ENCODE measurements at regions not wholly inside any gene's neighbourhood (a gene's known extent, or its start where the extent isn't known, plus 50 kb on each side); places are given as distances from the start of the nearest gene placed in this dataset.

DNA sequence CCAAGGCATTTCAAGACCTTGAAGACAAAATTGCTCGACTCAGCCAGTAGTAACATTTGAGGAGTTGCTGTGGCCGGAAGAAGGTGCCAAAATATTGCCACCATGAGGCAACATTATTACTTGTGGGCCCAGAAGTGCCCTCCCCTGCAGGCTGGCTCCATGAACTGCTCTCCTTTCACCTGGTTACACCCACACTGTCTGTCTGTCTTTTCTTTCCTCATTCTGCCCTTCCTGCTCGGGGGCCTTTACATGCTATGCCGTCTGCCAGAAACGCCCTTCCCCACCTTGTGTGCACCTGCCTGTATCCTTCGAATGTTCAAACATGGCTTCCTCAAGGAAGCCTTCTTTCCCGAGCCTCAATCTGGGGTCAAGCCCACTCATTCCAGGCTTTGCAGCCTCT lies 224.2 kb upstream of the DIO3 start:
- no peak for DNase-seq (ENCODE audit: low read depth, low spot score)
- H3K27ac ChIP-seq (ENCODE audit: low read length), result no peak overlapping the region
- H3K4me3 ChIP-seq (ENCODE audit: low read length), result no peak overlapping the region
- WGBS (ENCODE audit: insufficient coverage, insufficient read length), result no CpG with 5 or more reads among the region's 7 CpGs
- no peaks in the 10 kb centered on the region for H3K4me1 ChIP-seq (ENCODE audit: control insufficient read depth, insufficient read depth, low read length)
- H3K27me3 ChIP-seq (ENCODE audit: control insufficient read depth, insufficient read depth, low read length), result no peaks in the 10 kb centered on the region
- no peaks in the 10 kb centered on the region for H3K36me3 ChIP-seq (ENCODE audit: control insufficient read depth, insufficient read depth, low read length)
- no peaks in the 10 kb centered on the region for H3K9me3 ChIP-seq (ENCODE audit: control insufficient read depth, insufficient read depth, low read length)

DNA sequence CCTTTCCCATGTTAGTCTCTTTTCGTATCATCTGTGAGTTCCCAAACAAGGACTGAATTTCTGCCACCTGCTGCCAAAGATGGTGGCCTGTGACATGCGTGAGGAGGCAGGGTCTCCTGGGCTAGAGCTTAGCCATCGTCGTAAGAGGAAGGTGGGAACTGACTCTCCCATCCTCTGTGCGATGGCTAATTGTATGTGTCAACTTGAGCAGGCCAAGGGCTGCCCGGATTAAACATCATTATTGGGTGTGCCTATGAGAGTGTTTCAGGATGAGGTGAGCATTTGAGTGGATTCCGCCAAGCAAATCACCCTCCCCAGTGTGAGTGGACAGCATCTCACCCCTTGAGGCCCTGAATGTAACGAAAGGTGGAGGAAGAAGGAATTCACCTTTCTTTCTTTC lies 220.7 kb upstream of the DIO3 start:
- H3K27me3 ChIP-seq (ENCODE audit: control insufficient read depth, insufficient read depth, low read length), result no peaks in the 10 kb centered on the region
- no CpG with 5 or more reads among the region's 8 CpGs for WGBS (ENCODE audit: insufficient coverage, insufficient read length)

GRCh38 chr14:101347893-101348777 lies 213.2 kb upstream of the DIO3 start:
- no peak overlapping the region for H3K27ac ChIP-seq (ENCODE audit: low read length)
- no CpG with 5 or more reads among the region's 8 CpGs for WGBS (ENCODE audit: insufficient coverage, insufficient read length)
- no peaks in the 10 kb centered on the region for H3K36me3 ChIP-seq (ENCODE audit: control insufficient read depth, insufficient read depth, low read length)

More for the DNA sequence above, 220.7 kb upstream of the DIO3 start:
- Histone ChIP-seq H3K4me3 (ENCODE audit: low read length) (no peak overlapping the region), H3K4me1 (ENCODE audit: control insufficient read depth, insufficient read depth, low read length) (no peaks in the 10 kb centered on the region), H3K9me3 (ENCODE audit: control insufficient read depth, insufficient read depth, low read length) (no peaks in the 10 kb centered on the region), H3K27ac (ENCODE audit: low read length) (no peak overlapping the region), H3K36me3 (ENCODE audit: control insufficient read depth, insufficient read depth, low read length) (no peaks in the 10 kb centered on the region)
- DNase-seq (ENCODE audit: low read depth, low spot score), result no peak

DNA sequence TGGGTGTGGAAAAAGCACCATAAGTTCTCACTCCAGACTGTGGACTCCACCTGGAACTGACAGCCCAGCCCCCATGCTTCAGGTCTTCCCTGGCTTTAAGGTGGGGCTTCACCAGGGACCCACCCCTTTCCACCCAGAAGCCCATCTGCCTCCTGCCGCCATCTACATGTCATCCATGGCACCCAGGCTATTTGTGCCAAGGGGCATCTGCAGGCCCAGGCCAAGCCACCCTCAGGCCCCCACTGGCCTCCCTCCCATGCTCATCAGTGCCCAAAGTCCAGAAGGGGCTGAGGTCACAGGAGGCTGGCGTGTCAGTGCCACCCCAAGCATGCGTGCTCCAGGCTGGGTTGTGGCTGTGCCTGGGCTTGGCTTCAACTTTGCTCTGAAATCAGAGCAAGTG lies 212.2 kb upstream of the DIO3 start:
- WGBS (ENCODE audit: insufficient coverage, insufficient read length), result no CpG with 5 or more reads among the region's 3 CpGs
- Histone ChIP-seq H3K4me1 (ENCODE audit: control insufficient read depth, insufficient read depth, low read length) (peaks cover 4% of the 10 kb centered on the region; the same call in 1 of the 2 replicates), H3K27me3 (ENCODE audit: control insufficient read depth, insufficient read depth, low read length) (no peaks in the 10 kb centered on the region), H3K9me3 (ENCODE audit: control insufficient read depth, insufficient read depth, low read length) (no peaks in the 10 kb centered on the region), H3K36me3 (ENCODE audit: control insufficient read depth, insufficient read depth, low read length) (no peaks in the 10 kb centered on the region), H3K4me3 (ENCODE audit: low read length) (no peak overlapping the region), H3K27ac (ENCODE audit: low read length) (no peak overlapping the region)
- no peak for DNase-seq (ENCODE audit: low read depth, low spot score)

More at GRCh38 chr14:101347893-101348777, 213.2 kb upstream of the DIO3 start:
- Histone ChIP-seq H3K27me3 (ENCODE audit: control insufficient read depth, insufficient read depth, low read length) (no peaks in the 10 kb centered on the region), H3K9me3 (ENCODE audit: control insufficient read depth, insufficient read depth, low read length) (no peaks in the 10 kb centered on the region), H3K4me1 (ENCODE audit: control insufficient read depth, insufficient read depth, low read length) (peaks cover 4% of the 10 kb centered on the region; the same call in 1 of the 2 replicates), H3K4me3 (ENCODE audit: low read length) (no peak overlapping the region)
- no peak for DNase-seq (ENCODE audit: low read depth, low spot score)

DNA sequence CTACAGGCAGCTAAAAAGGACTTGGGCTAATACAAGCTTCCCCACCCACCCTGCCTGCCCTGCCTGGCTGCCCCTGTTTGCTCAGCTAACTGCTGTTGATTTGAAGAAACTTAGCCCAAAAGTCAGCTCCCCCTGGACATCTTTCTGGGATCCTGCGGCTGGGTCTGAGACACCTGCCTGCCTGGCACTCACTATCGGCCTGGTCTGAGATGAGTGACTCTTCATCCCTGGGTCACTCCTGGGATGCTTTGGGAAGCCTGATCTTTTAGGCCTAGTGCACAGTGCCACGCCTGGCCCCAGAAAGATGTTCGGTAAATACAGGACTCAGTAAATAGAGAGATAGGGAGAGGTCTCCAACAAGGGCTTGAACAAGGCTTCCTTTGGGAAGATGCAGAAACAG lies 211.3 kb upstream of the DIO3 start:
- H3K27ac ChIP-seq (ENCODE audit: low read length), result no peak overlapping the region
- DNase-seq (ENCODE audit: low read depth, low spot score), result no peak
- no peak overlapping the region for H3K4me3 ChIP-seq (ENCODE audit: low read length)
- WGBS (ENCODE audit: insufficient coverage, insufficient read length), result no CpG with 5 or more reads among the region's 4 CpGs
- H3K36me3 ChIP-seq (ENCODE audit: control insufficient read depth, insufficient read depth, low read length), result no peaks in the 10 kb centered on the region
- no peaks in the 10 kb centered on the region for H3K27me3 ChIP-seq (ENCODE audit: control insufficient read depth, insufficient read depth, low read length)
- no peaks in the 10 kb centered on the region for H3K9me3 ChIP-seq (ENCODE audit: control insufficient read depth, insufficient read depth, low read length)
- H3K4me1 ChIP-seq (ENCODE audit: control insufficient read depth, insufficient read depth, low read length), result peaks cover 4% of the 10 kb centered on the region; the same call in 1 of the 2 replicates

DNA sequence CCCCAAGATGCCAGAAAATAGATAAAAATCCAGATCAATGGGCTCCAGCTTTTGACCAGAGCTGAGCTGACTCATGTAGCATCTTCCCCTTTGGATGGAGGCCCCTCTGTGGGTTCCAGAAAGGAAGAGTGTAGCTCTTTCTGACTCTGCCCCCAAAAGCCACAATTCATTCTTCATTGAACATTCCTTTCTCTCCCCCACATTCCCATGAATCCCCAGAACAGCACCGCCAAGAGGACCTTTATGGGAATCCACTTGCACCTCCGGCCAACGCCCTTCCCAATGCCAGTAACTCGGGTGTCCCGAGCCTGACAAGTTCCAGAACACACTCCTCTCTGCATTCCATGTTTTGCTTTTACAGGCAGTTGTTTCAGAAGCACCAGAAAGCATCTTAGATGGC lies 210.6 kb upstream of the DIO3 start:
- Histone ChIP-seq H3K27ac (ENCODE audit: low read length) (no peak overlapping the region), H3K9me3 (ENCODE audit: control insufficient read depth, insufficient read depth, low read length) (no peaks in the 10 kb centered on the region), H3K27me3 (ENCODE audit: control insufficient read depth, insufficient read depth, low read length) (no peaks in the 10 kb centered on the region), H3K4me1 (ENCODE audit: control insufficient read depth, insufficient read depth, low read length) (peaks cover 4% of the 10 kb centered on the region; the same call in 1 of the 2 replicates), H3K36me3 (ENCODE audit: control insufficient read depth, insufficient read depth, low read length) (no peaks in the 10 kb centered on the region), H3K4me3 (ENCODE audit: low read length) (no peak overlapping the region)
- no peak for DNase-seq (ENCODE audit: low read depth, low spot score)
- no CpG with 5 or more reads among the region's 5 CpGs for WGBS (ENCODE audit: insufficient coverage, insufficient read length)

GRCh38 chr14:101351146-101351545 lies 210.1 kb upstream of the DIO3 start:
- Histone ChIP-seq H3K4me1 (ENCODE audit: control insufficient read depth, insufficient read depth, low read length) (peaks cover 4% of the 10 kb centered on the region; the same call in 1 of the 2 replicates), H3K27ac (ENCODE audit: low read length) (no peak overlapping the region), H3K36me3 (ENCODE audit: control insufficient read depth, insufficient read depth, low read length) (no peaks in the 10 kb centered on the region), H3K27me3 (ENCODE audit: control insufficient read depth, insufficient read depth, low read length) (no peaks in the 10 kb centered on the region), H3K4me3 (ENCODE audit: low read length) (no peak overlapping the region), H3K9me3 (ENCODE audit: control insufficient read depth, insufficient read depth, low read length) (no peaks in the 10 kb centered on the region)
- no peak for DNase-seq (ENCODE audit: low read depth, low spot score)
- WGBS (ENCODE audit: insufficient coverage, insufficient read length), result no CpG with 5 or more reads among the region's 7 CpGs

DNA sequence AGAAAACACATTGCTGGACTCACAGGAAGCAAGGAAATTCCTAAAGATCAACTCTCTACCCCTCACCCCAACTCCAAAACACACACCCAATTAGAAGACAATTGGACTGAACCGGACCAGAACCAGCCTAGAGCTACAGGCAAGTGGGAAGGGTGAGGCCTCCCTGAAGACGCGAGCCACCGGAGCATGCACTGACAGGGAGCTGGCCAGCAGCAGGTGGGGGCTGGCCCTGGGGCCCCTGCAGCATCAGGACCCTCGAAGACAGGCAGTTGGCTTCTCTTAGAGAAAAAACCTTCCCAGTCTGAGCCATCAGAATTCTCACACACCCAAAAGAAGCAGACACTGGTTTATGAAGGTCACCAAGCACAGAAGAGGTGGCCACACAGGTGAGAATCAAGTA lies 209.5 kb upstream of the DIO3 start:
- H3K4me1 ChIP-seq (ENCODE audit: control insufficient read depth, insufficient read depth, low read length), result peaks cover 4% of the 10 kb centered on the region; the same call in 1 of the 2 replicates
- no peaks in the 10 kb centered on the region for H3K27me3 ChIP-seq (ENCODE audit: control insufficient read depth, insufficient read depth, low read length)
- H3K27ac ChIP-seq (ENCODE audit: low read length), result no peak overlapping the region
- H3K4me3 ChIP-seq (ENCODE audit: low read length), result no peak overlapping the region
- H3K9me3 ChIP-seq (ENCODE audit: control insufficient read depth, insufficient read depth, low read length), result no peaks in the 10 kb centered on the region
- DNase-seq (ENCODE audit: low read depth, low spot score), result no peak
- WGBS (ENCODE audit: insufficient coverage, insufficient read length), result no CpG with 5 or more reads among the region's 5 CpGs
- H3K36me3 ChIP-seq (ENCODE audit: control insufficient read depth, insufficient read depth, low read length), result no peaks in the 10 kb centered on the region

- Histone ChIP-seq H3K4me1 (ENCODE audit: control insufficient read depth, insufficient read depth, low read length) (peaks cover 4% of the 10 kb centered on the region; the same call in 1 of the 2 replicates), H3K4me3 (ENCODE audit: low read length) (no peak overlapping the region), H3K36me3 (ENCODE audit: control insufficient read depth, insufficient read depth, low read length) (no peaks in the 10 kb centered on the region), H3K27me3 (ENCODE audit: control insufficient read depth, insufficient read depth, low read length) (no peaks in the 10 kb centered on the region), H3K9me3 (ENCODE audit: control insufficient read depth, insufficient read depth, low read length) (no peaks in the 10 kb centered on the region), H3K27ac (ENCODE audit: low read length) (no peak overlapping the region)
- no peak for DNase-seq (ENCODE audit: low read depth, low spot score)
- WGBS (ENCODE audit: insufficient coverage, insufficient read length), result no CpG with 5 or more reads among the region's 8 CpGs
These were observed 208.7 kb upstream of the DIO3 start for GRCh38 chr14:101352567-101352966.

DNA sequence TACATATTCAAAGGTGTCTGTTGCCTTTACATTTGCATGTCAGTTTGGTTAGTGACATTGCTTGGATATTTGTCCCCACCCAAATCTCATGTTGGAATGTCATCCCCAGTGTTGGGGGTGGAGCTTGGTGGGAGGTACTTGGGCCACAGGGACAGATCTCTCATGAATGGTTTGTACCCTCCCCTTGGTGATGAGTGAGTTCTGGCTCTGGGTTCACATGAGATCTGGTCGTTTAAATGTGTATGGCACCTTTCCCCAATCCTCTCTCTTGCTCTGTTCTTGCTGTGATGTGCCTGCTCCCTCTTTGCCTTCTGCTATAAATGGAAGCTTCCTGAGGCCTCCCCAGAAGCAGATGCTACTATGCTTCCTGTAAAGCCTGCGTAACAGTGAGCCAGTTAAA lies 207.9 kb upstream of the DIO3 start:
- peaks cover 4% of the 10 kb centered on the region; the same call in 1 of the 2 replicates for H3K4me1 ChIP-seq (ENCODE audit: control insufficient read depth, insufficient read depth, low read length)
- no peaks in the 10 kb centered on the region for H3K27me3 ChIP-seq (ENCODE audit: control insufficient read depth, insufficient read depth, low read length)
- no peaks in the 10 kb centered on the region for H3K36me3 ChIP-seq (ENCODE audit: control insufficient read depth, insufficient read depth, low read length)
- WGBS (ENCODE audit: insufficient coverage, insufficient read length), result no CpG with 5 or more reads among the region's 2 CpGs
- H3K27ac ChIP-seq (ENCODE audit: low read length), result no peak overlapping the region
- no peak for DNase-seq (ENCODE audit: low read depth, low spot score)
- no peak overlapping the region for H3K4me3 ChIP-seq (ENCODE audit: low read length)
- H3K9me3 ChIP-seq (ENCODE audit: control insufficient read depth, insufficient read depth, low read length), result no peaks in the 10 kb centered on the region
